ENCODE measurements at regions not wholly inside any gene's neighbourhood (a gene's known extent, or its start where the extent isn't known, plus 50 kb on each side); places are given as distances from the start of the nearest gene placed in this dataset.

- H3K27me3 ChIP-seq (ENCODE audit: control insufficient read depth in 1 of 2, insufficient read depth in 1 of 2, low read length in 2 of 2): peaks cover 6 to 11% of the 10 kb centered on the region in 2 experiments
- no peaks in the 10 kb centered on the region for H3K9me3 ChIP-seq (ENCODE audit: control insufficient read depth, low read length)
- H3K79me1 ChIP-seq (replicated peaks; ENCODE audit: low read length, poor library complexity, severe bottlenecking): no peaks in the 10 kb centered on the region
- no peak overlapping the region for H3K18ac ChIP-seq (ENCODE audit: low read depth in 1 of 2, low read length in 2 of 2)
- no peaks in the 10 kb centered on the region for H3K4me1 ChIP-seq (ENCODE audit: control insufficient read depth, insufficient read depth, low read depth, low read length)
- no peak overlapping the region for H2BK120ac ChIP-seq (ENCODE audit: low read depth, low read length)
- DNase-seq: no peak
- no peak overlapping the region for H2BK15ac ChIP-seq (ENCODE audit: low read depth, poor library complexity, severe bottlenecking)
- H3K27ac ChIP-seq (ENCODE audit: low read length, poor library complexity, severe bottlenecking): no peak overlapping the region
- no peak overlapping the region for H3K4ac ChIP-seq (ENCODE audit: low read depth in 1 of 2, low read length in 2 of 2)
- H2AFZ ChIP-seq (ENCODE audit: low read depth, low read length): no peak overlapping the region
- H2AK5ac ChIP-seq (ENCODE audit: low read length, severe bottlenecking): no peak overlapping the region
- no peak overlapping the region for H3K23ac ChIP-seq (ENCODE audit: low read length in 2 of 2)
- no peaks in the 10 kb centered on the region for H3K36me3 ChIP-seq (ENCODE audit: control insufficient read depth in 1 of 2, insufficient read depth in 2 of 2, low read depth in 1 of 2, low read length in 2 of 2)
- no peak overlapping the region for H2BK5ac ChIP-seq (ENCODE audit: low read depth, low read length, poor library complexity, severe bottlenecking)
- H2BK12ac ChIP-seq (ENCODE audit: low read length in 2 of 2): no peak overlapping the region
- WGBS: 96% methylated on average over 3 of the region's 3 CpGs
- no peak overlapping the region for H3K4me2 ChIP-seq (ENCODE audit: low read length, poor library complexity, severe bottlenecking)
- H4K8ac ChIP-seq (ENCODE audit: low read length): no peak overlapping the region
- H3K9ac ChIP-seq (ENCODE audit: low read length): no peak overlapping the region
- H3K14ac ChIP-seq (ENCODE audit: low read length in 2 of 2): no peak overlapping the region
- no peak overlapping the region for H4K91ac ChIP-seq (ENCODE audit: low read length)
- no peak overlapping the region for H3K4me3 ChIP-seq (ENCODE audit: insufficient read depth in 1 of 2, low read depth in 1 of 2, low read length in 2 of 2)
Measured at GRCh38 chr3:179506792-179507191, 55.5 kb upstream of the GNB4 start.

- Histone ChIP-seq H3K4ac (ENCODE audit: low read depth in 1 of 2, low read length in 2 of 2) (no peak overlapping the region), H2AK5ac (ENCODE audit: low read length, severe bottlenecking) (no peak overlapping the region), H3K4me2 (ENCODE audit: low read length, poor library complexity, severe bottlenecking) (no peak overlapping the region), H3K27me3 (ENCODE audit: control insufficient read depth in 1 of 2, insufficient read depth in 1 of 2, low read length in 2 of 2) (peaks cover 6 to 11% of the 10 kb centered on the region in 2 experiments), H2BK120ac (ENCODE audit: low read depth, low read length) (no peak overlapping the region), H3K23ac (ENCODE audit: low read length in 2 of 2) (no peak overlapping the region), H3K27ac (ENCODE audit: low read length, poor library complexity, severe bottlenecking) (no peak overlapping the region), H3K9ac (ENCODE audit: low read length) (no peak overlapping the region), H4K91ac (ENCODE audit: low read length) (no peak overlapping the region), H3K4me1 (ENCODE audit: control insufficient read depth, insufficient read depth, low read depth, low read length) (no peaks in the 10 kb centered on the region), H2AFZ (ENCODE audit: low read depth, low read length) (no peak overlapping the region), H3K9me3 (ENCODE audit: control insufficient read depth, low read length) (no peaks in the 10 kb centered on the region), H2BK12ac (ENCODE audit: low read length in 2 of 2) (no peak overlapping the region), H4K8ac (ENCODE audit: low read length) (no peak overlapping the region), H2BK15ac (ENCODE audit: low read depth, poor library complexity, severe bottlenecking) (no peak overlapping the region), H2BK5ac (ENCODE audit: low read depth, low read length, poor library complexity, severe bottlenecking) (peak overlapping the region; percentile 36), H3K79me1 (replicated peaks; ENCODE audit: low read length, poor library complexity, severe bottlenecking) (no peaks in the 10 kb centered on the region), H3K36me3 (ENCODE audit: control insufficient read depth in 1 of 2, insufficient read depth in 2 of 2, low read depth in 1 of 2, low read length in 2 of 2) (no peaks in the 10 kb centered on the region), H3K4me3 (ENCODE audit: insufficient read depth in 1 of 2, low read depth in 1 of 2, low read length in 2 of 2) (no peak overlapping the region), H3K18ac (ENCODE audit: low read depth in 1 of 2, low read length in 2 of 2) (no peak overlapping the region), H3K14ac (ENCODE audit: low read length in 2 of 2) (no peak overlapping the region)
- WGBS: 86% methylated on average over 4 of the region's 4 CpGs
- no peak for DNase-seq
Measured at GRCh38 chr3:179509701-179510100, 53.0 kb upstream of the ACTL6A start.

GRCh38 chr3:179510496-179510895 lies 52.2 kb upstream of the ACTL6A start:
- Histone ChIP-seq H3K18ac (ENCODE audit: low read depth in 1 of 2, low read length in 2 of 2) (no peak overlapping the region), H3K36me3 (ENCODE audit: control insufficient read depth in 1 of 2, insufficient read depth in 2 of 2, low read depth in 1 of 2, low read length in 2 of 2) (no peaks in the 10 kb centered on the region), H2BK15ac (ENCODE audit: low read depth, poor library complexity, severe bottlenecking) (no peak overlapping the region), H3K27ac (ENCODE audit: low read length, poor library complexity, severe bottlenecking) (no peak overlapping the region), H3K14ac (ENCODE audit: low read length in 2 of 2) (no peak overlapping the region), H3K79me1 (replicated peaks; ENCODE audit: low read length, poor library complexity, severe bottlenecking) (no peaks in the 10 kb centered on the region), H3K4me3 (ENCODE audit: insufficient read depth in 1 of 2, low read depth in 1 of 2, low read length in 2 of 2) (no peak overlapping the region), H4K91ac (ENCODE audit: low read length) (no peak overlapping the region), H3K4me2 (ENCODE audit: low read length, poor library complexity, severe bottlenecking) (no peak overlapping the region), H2BK120ac (ENCODE audit: low read depth, low read length) (no peak overlapping the region), H3K9ac (ENCODE audit: low read length) (no peak overlapping the region), H2AFZ (ENCODE audit: low read depth, low read length) (no peak overlapping the region), H3K9me3 (ENCODE audit: control insufficient read depth, low read length) (no peaks in the 10 kb centered on the region), H3K4ac (ENCODE audit: low read depth in 1 of 2, low read length in 2 of 2) (no peak overlapping the region), H2AK5ac (ENCODE audit: low read length, severe bottlenecking) (no peak overlapping the region), H2BK12ac (ENCODE audit: low read length in 2 of 2) (no peak overlapping the region), H2BK5ac (ENCODE audit: low read depth, low read length, poor library complexity, severe bottlenecking) (no peak overlapping the region), H3K23ac (ENCODE audit: low read length in 2 of 2) (no peak overlapping the region), H4K8ac (ENCODE audit: low read length) (no peak overlapping the region), H3K4me1 (ENCODE audit: control insufficient read depth, insufficient read depth, low read depth, low read length) (no peaks in the 10 kb centered on the region), H3K27me3 (ENCODE audit: control insufficient read depth in 1 of 2, insufficient read depth in 1 of 2, low read length in 2 of 2) (peaks cover 6 to 11% of the 10 kb centered on the region in 2 experiments)
- 82% methylated on average over 2 of the region's 2 CpGs for WGBS
- no peak for DNase-seq

- H3K79me1 ChIP-seq (replicated peaks; ENCODE audit: low read length, poor library complexity, severe bottlenecking): no peaks in the 10 kb centered on the region
- peak; percentile 4 for DNase-seq
- no peak overlapping the region for H3K4ac ChIP-seq (ENCODE audit: low read depth in 1 of 2, low read length in 2 of 2)
- H2BK120ac ChIP-seq (ENCODE audit: low read depth, low read length): no peak overlapping the region
- no peak overlapping the region for H3K18ac ChIP-seq (ENCODE audit: low read depth in 1 of 2, low read length in 2 of 2)
- H2BK15ac ChIP-seq (ENCODE audit: low read depth, poor library complexity, severe bottlenecking): no peak overlapping the region
- H4K91ac ChIP-seq (ENCODE audit: low read length): no peak overlapping the region
- H3K9ac ChIP-seq (ENCODE audit: low read length): no peak overlapping the region
- H3K27me3 ChIP-seq (ENCODE audit: control insufficient read depth in 1 of 2, insufficient read depth in 1 of 2, low read length in 2 of 2): peaks cover 4 to 5% of the 10 kb centered on the region in 2 experiments
- H2AK5ac ChIP-seq (ENCODE audit: low read length, severe bottlenecking): no peak overlapping the region
- no peak overlapping the region for H2AFZ ChIP-seq (ENCODE audit: low read depth, low read length)
- H3K9me3 ChIP-seq (ENCODE audit: control insufficient read depth, low read length): no peaks in the 10 kb centered on the region
- no peak overlapping the region for H2BK5ac ChIP-seq (ENCODE audit: low read depth, low read length, poor library complexity, severe bottlenecking)
- no peak overlapping the region for H4K8ac ChIP-seq (ENCODE audit: low read length)
- H3K27ac ChIP-seq (ENCODE audit: low read length, poor library complexity, severe bottlenecking): no peak overlapping the region
- no peak overlapping the region for H2BK12ac ChIP-seq (ENCODE audit: low read length in 2 of 2)
- no peaks in the 10 kb centered on the region for H3K4me1 ChIP-seq (ENCODE audit: control insufficient read depth, insufficient read depth, low read depth, low read length)
- H3K4me2 ChIP-seq (ENCODE audit: low read length, poor library complexity, severe bottlenecking): no peak overlapping the region
- no peak overlapping the region for H3K23ac ChIP-seq (ENCODE audit: low read length in 2 of 2)
- H3K36me3 ChIP-seq (ENCODE audit: control insufficient read depth in 1 of 2, insufficient read depth in 2 of 2, low read depth in 1 of 2, low read length in 2 of 2): no peaks in the 10 kb centered on the region
- no peak overlapping the region for H3K14ac ChIP-seq (ENCODE audit: low read length in 2 of 2)
- no peak overlapping the region for H3K4me3 ChIP-seq (ENCODE audit: insufficient read depth in 1 of 2, low read depth in 1 of 2, low read length in 2 of 2)
Measured at GRCh38 chr3:179512378-179512777, 50.3 kb upstream of the ACTL6A start.

Data from mesenchymal stem cell (in vitro differentiated cells and primary cell).